SK-MEL-5 (cell line): ENCODE measurements at regions not wholly inside any gene's neighbourhood (a gene's known extent, or its start where the extent isn't known, plus 50 kb on each side); places are given as distances from the start of the nearest gene placed in this dataset.
"Not testable (repeated sequence)": the region's sequence is repeated elsewhere in the genome, so short reads cannot be mapped to it uniquely, and the experiment has no call there.

ENCODE experiments used
- DNase-seq: peaks from one replicate; pipeline ENCODE4 v3.0.0-alpha.2; 2016; ENCODE audit warnings: low read depth, low spot score
- in situ Hi-C: cut with HindIII; loops from 2 replicates; pipeline ENCODE4 v1.10.0; 2016; ENCODE audit warnings: low sequenced_read_pairs, high pct_unique_total_duplicates, low pct_unique_long_range_greater_than_20kb

GRCh38 chr5:3340471-3340870 lies 255.2 kb upstream of the IRX1 start:
- no peak for DNase-seq
- in situ Hi-C loops, result no loop called here

DNA sequence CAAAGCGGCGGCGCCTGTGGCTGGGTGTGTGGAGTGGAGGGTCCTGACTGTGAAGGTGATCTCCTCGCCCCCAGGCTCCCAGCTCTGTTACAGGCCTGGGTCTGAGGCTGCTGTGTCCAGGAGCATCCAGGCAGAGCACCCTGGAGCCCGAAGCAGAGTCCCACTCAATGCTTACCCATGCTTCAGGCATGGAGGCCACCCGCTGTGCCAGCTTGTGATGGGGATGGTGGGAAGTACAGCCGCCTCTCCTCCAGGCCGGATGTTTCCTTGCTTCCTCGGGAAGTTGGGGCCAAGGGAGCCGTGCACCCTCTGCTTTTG lies 255.9 kb upstream of the IRX1 start:
- no peak for DNase-seq
- in situ Hi-C loops, result no loop called here

- no peak for DNase-seq
- in situ Hi-C loops, result no loop called here
Measured at GRCh38 chr5:3339092-3339797, 256.4 kb upstream of the IRX1 start.

DNA sequence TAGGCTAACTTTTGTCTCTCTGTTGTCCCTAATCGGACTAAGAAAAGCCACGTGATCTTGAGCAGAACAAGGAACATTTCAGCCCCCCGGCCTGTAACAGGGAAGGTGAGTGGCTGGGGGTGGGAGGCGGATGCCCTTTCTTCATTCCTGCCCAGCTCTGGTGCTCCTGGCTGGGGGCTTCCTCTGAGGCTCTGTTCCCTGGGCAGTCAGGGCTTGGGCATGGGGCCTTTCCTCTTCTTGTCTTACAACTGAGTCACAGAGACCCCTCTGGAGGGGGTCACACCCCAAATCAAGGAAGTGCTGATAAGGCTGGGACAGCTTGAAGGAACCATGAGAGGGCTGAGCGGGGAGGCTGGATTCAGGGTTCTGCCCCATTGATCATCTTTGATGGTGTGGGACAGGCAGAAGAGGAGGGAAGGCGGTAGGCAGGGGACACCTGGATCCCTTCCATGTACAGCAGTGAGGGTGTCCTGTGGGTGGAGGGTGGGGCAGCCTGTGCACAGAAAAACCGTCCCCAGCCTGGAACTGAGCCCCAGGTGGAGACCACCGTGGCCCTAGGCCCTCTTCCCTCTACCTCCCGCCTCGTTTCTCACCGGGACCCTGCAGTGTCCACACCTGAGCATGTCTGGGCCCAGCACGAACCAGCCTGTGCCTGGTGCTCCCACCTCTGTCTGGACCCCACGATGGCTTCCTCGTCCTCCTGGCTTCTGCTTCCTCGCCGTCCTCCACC lies 257.7 kb upstream of the IRX1 start:
- no peak for DNase-seq
- in situ Hi-C loops, result no loop called here

DNA sequence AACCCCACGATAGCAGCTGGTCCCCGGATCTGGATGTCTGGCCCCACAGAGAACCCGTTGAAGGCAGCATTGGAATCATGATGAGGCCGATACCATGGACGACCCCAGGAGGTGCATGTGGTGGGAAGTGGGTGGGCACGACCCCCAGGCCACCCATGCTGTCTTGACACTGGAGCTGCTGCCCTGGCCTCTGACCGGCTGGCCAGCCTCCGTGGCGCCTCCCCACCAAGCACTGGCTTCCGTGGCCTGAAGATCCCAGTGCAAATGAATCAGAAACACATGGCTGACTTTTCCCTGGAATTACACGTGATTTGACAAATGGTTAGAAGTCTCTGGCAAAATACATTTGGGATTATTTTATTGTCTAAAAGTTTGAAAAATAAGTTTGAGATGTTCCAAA lies 259.0 kb upstream of the IRX1 start:
- in situ Hi-C loops, result no loop called here

DNA sequence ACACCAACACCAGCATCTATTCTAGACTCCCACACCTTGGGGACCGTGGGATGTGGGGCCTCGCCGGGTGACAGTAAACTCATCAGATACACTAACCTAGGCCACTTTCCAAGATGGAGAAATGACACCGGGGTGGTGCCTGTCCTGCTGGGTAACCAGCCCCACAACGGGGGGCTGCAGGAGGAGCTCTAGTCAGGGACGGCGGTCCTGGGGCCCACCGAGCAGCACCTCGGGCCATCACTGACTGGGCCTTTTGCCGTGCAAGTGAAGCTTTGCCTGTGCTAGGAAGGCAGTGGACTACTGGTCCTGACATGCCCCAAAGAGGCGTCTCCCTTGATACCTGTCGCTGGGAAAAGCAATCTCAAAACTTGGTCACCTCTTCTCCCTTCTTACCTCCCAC lies 260.3 kb upstream of the IRX1 start:
- in situ Hi-C loops, result no loop called here
- DNase-seq, result no peak

More for the DNA sequence above, 259.0 kb upstream of the IRX1 start:
- DNase-seq, result no peak

DNA sequence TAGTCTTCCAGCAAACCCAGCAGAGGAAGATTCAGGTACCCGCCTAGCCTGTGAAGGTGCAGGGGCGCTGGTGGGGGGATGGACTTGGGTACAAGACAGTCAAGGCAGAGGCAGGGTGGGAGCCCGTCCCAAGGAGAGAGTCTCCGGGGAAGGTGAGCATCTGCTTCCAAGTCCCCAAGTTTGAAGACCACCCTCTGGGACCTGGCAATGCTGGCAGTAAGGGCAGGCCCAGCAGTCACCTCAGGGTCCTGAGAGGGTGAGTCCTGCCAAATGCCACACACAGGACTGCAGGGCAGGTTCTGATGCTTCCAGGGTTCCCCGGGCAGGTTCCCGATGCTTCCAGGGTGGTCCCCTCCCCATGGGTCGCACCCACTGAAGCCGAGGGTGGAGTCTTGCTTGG lies 261.8 kb upstream of the IRX1 start:
- in situ Hi-C loops, result no loop called here
- no peak for DNase-seq

DNA sequence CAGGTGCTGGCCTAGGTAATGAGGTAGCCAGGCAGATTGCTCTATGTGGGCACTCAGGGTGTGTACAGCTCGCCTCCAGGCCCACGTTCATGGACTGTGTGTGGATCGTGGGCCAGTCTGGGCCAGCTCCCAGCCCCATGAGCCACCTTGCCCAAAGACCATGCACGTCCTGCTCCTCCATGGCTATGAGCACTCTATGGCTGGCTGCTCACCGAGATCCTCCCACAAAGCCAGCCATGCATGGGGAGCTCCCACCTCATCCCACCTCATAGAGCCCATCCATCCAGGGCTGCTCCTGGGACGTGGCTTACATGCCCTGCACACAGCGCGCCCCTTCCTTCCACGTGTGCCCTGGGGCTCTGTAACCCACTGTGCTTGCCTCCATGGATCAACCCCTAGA lies 262.5 kb upstream of the IRX1 start:
- in situ Hi-C loops, result no loop called here
- DNase-seq, result no peak

DNA sequence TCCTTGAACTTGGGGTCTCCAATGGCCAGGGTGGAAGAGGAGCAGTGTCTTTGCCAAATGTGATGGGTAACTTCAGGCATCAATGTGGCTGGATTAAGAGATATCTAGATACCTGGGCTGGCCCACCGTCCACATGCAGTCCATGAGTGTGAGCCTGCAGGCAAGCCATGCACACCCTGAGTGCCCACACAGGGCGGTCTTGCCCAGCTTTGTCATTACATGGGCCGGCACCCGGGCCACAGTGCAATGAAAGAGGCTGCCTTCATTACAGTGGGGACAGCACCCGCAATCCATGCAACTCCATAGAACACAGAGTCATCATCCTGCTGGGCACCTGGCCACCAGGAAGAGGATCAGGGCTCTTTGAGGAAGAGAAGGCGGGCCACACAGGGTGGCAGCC lies 263.8 kb upstream of the IRX1 start:
- DNase-seq, result no peak
- in situ Hi-C loops, result no loop called here

DNA sequence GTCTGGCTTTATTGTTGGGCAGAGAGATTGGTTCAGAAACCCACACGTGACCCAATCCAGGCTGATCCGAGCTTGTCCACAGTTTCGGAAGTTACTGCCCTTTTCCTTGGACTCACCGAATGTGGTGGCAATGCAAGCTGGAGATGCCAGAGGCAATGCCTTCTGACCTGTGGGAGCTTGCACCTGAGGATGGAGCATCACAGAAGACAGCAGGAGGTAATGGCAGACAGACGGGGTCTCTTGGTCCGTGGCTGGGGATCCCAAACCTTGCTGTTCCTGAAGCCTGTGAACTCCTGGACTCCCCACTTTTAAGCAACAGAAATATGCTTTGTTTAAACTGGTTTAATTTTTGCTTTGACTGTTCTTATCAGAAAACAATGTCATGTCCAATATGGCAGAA lies 265.2 kb upstream of the IRX1 start:
- in situ Hi-C loops, result no loop called here
- DNase-seq, result no peak

DNA sequence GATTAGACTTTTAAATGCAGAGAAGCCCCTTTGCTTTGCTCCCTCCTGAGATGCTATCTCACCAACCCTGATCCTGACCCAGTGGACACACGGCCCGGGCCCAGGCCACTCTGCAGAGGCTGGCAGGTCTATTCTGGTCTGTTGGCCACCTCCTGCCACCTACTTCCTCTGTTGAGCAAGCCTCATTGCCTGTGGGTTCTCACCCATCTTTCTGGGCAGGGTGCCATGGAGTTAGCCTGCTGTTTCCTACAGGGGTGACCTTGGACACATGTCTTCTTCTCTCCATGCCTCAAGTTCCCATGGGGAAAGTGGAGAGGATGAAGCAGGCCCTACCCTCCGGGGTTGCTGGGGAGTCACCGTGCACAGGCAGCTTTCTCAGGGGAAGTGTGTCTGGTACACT lies 266.2 kb upstream of the IRX1 start:
- no peak for DNase-seq
- in situ Hi-C loops, result no loop called here

DNA sequence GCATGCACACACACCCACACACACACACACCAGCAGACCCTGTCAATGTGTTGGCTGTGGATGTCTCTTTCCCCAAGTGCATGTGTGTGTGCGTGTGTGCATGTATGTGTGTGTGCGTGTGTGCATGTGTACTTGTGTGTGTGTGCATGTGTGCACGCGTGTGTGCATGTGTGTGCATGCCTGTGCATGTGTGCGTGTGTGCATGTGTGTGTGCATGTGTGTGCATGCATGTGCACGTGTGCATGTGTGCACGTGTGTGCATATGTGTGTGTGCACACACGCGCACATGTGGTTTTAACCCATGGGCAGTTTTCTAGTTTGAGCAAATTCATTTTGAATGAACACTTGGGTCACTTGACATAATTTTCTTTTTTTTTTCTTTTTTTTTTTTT lies 268.8 kb upstream of the IRX1 start:
- in situ Hi-C loops, result no loop called here
- no peak for DNase-seq

DNA sequence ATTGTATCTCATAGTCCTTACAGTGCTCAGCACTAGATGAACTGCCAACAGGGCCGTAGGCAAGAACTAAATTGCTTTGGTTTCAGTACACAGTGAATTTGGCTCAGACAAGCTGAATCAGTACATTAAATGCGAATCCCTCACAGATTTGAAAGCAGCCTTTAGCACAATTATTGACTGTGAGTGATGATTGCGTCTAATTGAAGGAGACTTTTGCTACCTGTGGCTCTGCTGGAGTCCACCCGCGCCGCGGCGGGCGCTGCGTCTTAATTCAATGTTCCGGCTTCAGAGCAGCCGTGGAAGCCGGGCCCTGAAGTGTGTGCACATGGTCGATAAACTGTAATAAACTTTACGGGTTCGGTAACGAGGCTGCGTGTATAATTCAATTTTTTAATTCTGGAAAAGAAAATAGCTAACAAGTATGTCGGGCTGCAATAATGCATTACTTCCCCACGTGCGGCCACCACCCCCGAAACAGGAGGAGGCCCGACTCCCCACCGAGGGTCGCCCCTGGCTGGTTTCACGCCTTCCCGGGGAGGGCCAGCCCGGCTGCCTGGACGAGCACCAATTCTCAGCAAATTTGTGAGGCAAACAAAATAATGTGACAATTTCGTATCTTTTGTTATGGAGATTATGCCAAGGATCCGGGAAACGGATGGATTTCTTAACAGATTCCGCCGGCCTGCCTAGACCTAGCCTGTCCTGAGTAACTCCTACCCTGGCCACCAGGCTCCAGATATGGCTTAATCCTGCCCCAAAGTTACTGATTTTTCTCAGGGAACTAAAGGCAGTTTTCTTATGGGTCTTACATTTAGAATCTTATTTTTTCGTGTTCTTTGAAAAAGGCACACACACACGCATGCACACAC lies 269.4 kb upstream of the IRX1 start:
- in situ Hi-C loops, result no loop called here
- DNase-seq, result no peak

GRCh38 chr5:3325201-3325971 lies 270.2 kb upstream of the IRX1 start:
- in situ Hi-C loops, result no loop called here
- DNase-seq, result no peak

DNA sequence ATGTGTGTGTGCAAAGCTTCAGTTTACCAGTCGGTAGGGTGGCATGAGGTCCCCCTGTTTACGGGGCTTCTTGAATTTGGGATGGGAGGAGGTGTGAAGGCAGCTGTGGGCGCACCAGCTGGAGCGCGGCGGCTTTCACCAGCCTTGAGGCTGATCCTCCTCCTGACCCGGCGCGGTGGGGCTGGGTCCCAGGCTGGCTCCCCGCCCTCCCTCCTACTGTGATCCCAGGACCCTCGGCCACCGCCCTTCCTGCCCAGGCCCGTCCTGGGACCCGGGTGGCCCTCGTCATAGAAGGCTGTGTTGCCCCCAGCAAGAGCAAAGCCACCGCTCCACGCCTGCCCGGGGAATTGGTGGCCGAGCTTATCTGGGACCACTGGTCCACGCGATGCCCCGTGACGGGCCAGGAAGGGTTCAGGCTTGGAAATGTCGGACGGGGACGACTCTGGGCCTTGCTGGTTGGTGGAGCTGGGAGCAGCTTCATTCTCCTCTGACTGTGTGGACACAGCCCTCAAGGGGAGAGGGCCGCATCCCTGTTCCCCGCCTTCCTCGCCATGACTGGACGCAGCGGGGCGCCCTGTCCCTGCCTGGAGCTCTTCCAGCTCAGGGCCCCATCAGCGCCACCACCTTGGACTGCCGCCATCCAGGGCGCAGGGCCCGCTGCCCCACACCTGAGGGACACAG lies 271.1 kb upstream of the IRX1 start:
- no peak for DNase-seq
- in situ Hi-C loops, result no loop called here

- not testable (repeated sequence) for DNase-seq
Measured at GRCh38 chr5:3323966-3324365, 271.7 kb upstream of the IRX1 start.

GRCh38 chr5:3323144-3323543 lies 272.5 kb upstream of the IRX1 start:
- DNase-seq, result no peak
- in situ Hi-C loops, result no loop called here

More at GRCh38 chr5:3323966-3324365, 271.7 kb upstream of the IRX1 start:
- in situ Hi-C loops, result not testable (repeated sequence)
